OCI-LY1 (cell line): ENCODE measurements at regions not wholly inside any gene's neighbourhood (a gene's known extent, or its start where the extent isn't known, plus 50 kb on each side); places are given as distances from the start of the nearest gene placed in this dataset.

Experiments used
- H2AFZ ChIP-seq: fragments of 200-600 bp; sonication (generic), shearing (Covaris generic); 2 replicates; pipeline ENCODE4 v1.6.0; 2014; ENCODE audit warnings: antibody characterized with exemption, mild to moderate bottlenecking, low read length
- H3F3A ChIP-seq: fragments of 200-600 bp; sonication (generic), shearing (Covaris generic); 2 replicates; pipeline ENCODE4 v1.6.0; 2014; ENCODE audit warnings: mild to moderate bottlenecking, antibody characterized with exemption, low read length, moderate library complexity; ENCODE audit not compliant: insufficient read depth
- H3K27ac ChIP-seq: fragments of 200-600 bp; sonication (generic); 2 replicates; pipeline ENCODE4 v1.5.1; 2014; ENCODE audit warnings: low read length, mixed run types, mild to moderate bottlenecking, low read depth; ENCODE audit not compliant: poor library complexity, severe bottlenecking
- H3K27me3 ChIP-seq: fragments of 200-600 bp; sonication (generic); 2 replicates; pipeline ENCODE4 v1.6.0; 2014; ENCODE audit warnings: antibody characterized with exemption, mild to moderate bottlenecking, low read length, moderate library complexity; ENCODE audit not compliant: insufficient read depth
- H3K36me3 ChIP-seq: fragments of 200-600 bp; sonication (generic); 2 replicates; pipeline ENCODE4 v1.6.1; 2014; ENCODE audit warnings: mild to moderate bottlenecking, antibody characterized with exemption, low read length, moderate library complexity, mixed read lengths; ENCODE audit not compliant: insufficient read depth
- H3K4me1 ChIP-seq: fragments of 200-600 bp; sonication (generic); 2 replicates; pipeline ENCODE4 v1.5.1; 2014; ENCODE audit warnings: mild to moderate bottlenecking, low read length, moderate library complexity; ENCODE audit not compliant: insufficient read depth, severe bottlenecking
- H3K4me2 ChIP-seq: fragments of 200-600 bp; sonication (generic), shearing (Covaris generic); 2 replicates; pipeline ENCODE4 v1.6.1; 2014; ENCODE audit warnings: low read length
- H3K4me3 ChIP-seq: fragments of 200-600 bp; sonication (generic); 2 replicates; pipeline ENCODE4 v1.5.1; 2014; ENCODE audit warnings: low read length, low read depth, mild to moderate bottlenecking, mixed read lengths; ENCODE audit not compliant: poor library complexity, severe bottlenecking
- H3K79me2 ChIP-seq: fragments of 200-600 bp; shearing (Covaris generic); 2 replicates; pipeline ENCODE4 v1.6.1; 2016; ENCODE audit warnings: mixed run types, low read length, mixed read lengths; ENCODE audit not compliant: insufficient read depth
- H3K9ac ChIP-seq: fragments of 200-600 bp; sonication (generic), shearing (Covaris generic); 2 replicates; pipeline ENCODE4 v1.6.1; 2014; ENCODE audit warnings: mild to moderate bottlenecking, low read length, mixed read lengths
- H3K9me2 ChIP-seq: fragments of 200-600 bp; sonication (generic), shearing (Covaris generic); 2 replicates; pipeline ENCODE4 v1.6.1; 2014; ENCODE audit warnings: low read depth, mild to moderate bottlenecking, low read length, mixed read lengths
- H3K9me3 ChIP-seq: fragments of 200-600 bp; shearing (Covaris generic); 2 replicates; pipeline ENCODE4 v1.6.1; 2014; ENCODE audit warnings: low read length, mixed read lengths
- H4K20me1 ChIP-seq: fragments of 200-600 bp; sonication (generic), shearing (Covaris generic); 2 replicates; pipeline ENCODE4 v1.6.0; 2016; ENCODE audit warnings: mild to moderate bottlenecking, low read length; ENCODE audit not compliant: insufficient read depth
- CTCF ChIP-seq: fragments of 200-600 bp; sonication (generic), shearing (Covaris generic); IDR thresholded peaks from 2 replicates; pipeline ENCODE4 v1.5.1; 2017; ENCODE audit warnings: mild to moderate bottlenecking, antibody characterized with exemption, low read length, moderate library complexity, mixed read lengths
- EZH2 ChIP-seq: fragments of 200-600 bp; sonication (generic), shearing (Covaris generic); IDR thresholded peaks from 2 replicates; pipeline ENCODE4 v1.8.0; 2017; ENCODE audit warnings: borderline replicate concordance, mixed run types, mild to moderate bottlenecking, antibody characterized with exemption, low read length, moderate library complexity, mixed read lengths

- H3K9ac ChIP-seq = no peak overlapping the region
- H2AFZ ChIP-seq = no peak overlapping the region
- H3K9me2 ChIP-seq = no peaks in the 10 kb centered on the region
- no peaks in the 10 kb centered on the region for H3K9me3 ChIP-seq
- H3K4me3 ChIP-seq = no peak overlapping the region
- no peaks in the 10 kb centered on the region for H3F3A ChIP-seq
- H3K4me1 ChIP-seq = no peaks in the 10 kb centered on the region
- no peaks in the 10 kb centered on the region for H3K79me2 ChIP-seq
- no peak for TF ChIP-seq EZH2
- no peak for TF ChIP-seq CTCF
- no peak overlapping the region for H3K27ac ChIP-seq
- no peaks in the 10 kb centered on the region for H3K36me3 ChIP-seq
- no peaks in the 10 kb centered on the region for H4K20me1 ChIP-seq
- H3K4me2 ChIP-seq = no peak overlapping the region
- no peaks in the 10 kb centered on the region for H3K27me3 ChIP-seq
Observed at GRCh38 chr1:238115852-238116251, 225.1 kb upstream of the ZP4 start.

DNA sequence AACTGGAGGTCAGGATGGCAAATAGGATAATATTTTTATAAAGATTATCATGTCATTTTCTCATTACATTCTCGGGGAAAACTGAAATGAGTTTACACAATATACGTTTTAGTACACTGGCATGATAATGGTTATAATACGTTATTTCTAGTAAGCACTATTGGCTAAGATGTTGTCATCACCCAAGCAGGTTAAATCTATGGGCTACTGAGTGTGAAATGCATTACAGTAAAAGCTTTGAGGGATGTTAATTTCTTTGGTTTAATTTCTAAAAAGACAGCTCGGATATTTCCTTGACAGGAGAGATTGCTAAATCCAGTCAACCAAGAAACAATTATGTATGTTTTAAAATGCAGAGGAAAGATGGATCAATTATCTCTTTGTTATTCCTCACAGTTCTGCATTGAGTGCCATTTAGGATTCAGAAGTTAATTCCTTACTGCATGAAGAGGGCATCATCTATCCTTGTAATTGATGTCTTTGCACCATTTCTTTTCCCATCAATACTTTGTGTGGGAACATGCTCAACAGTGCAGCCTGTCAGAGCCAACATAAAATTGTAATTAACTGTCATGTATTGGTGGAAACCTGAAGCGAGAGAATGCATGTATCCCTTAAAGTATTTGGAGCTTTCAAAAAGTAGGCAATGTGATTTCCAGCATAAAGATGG lies 222.4 kb upstream of the ZP4 start:
- H3K36me3 ChIP-seq = no peaks in the 10 kb centered on the region

DNA sequence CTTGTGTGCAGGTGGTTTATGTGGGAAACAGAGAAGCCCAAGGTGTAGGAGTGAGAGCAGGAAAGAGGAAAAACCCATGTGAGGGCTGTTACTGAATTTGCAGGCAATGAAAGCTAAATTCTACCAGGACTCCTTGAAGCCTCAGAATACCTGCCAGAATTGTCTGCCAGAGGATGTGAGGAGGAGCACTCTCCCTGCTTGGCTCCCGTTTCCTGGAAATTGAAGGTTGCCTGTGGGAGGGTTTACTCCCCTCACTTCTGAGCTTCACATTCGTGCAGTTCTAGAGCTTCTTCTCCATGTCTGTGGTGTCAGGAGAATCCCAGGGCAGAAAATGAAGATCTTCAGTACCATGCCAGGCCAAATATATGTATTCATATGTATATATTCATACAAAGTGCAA lies 220.8 kb upstream of the ZP4 start:
- no peaks in the 10 kb centered on the region for H3F3A ChIP-seq
- no peaks in the 10 kb centered on the region for H3K4me1 ChIP-seq
- TF ChIP-seq EZH2 (no peak), CTCF (no peak)
- H3K9ac ChIP-seq = no peak overlapping the region
- H3K4me2 ChIP-seq = no peak overlapping the region
- H4K20me1 ChIP-seq = no peaks in the 10 kb centered on the region
- no peak overlapping the region for H3K4me3 ChIP-seq
- no peak overlapping the region for H2AFZ ChIP-seq
- H3K27ac ChIP-seq = no peak overlapping the region
- no peaks in the 10 kb centered on the region for H3K36me3 ChIP-seq
- H3K27me3 ChIP-seq = no peaks in the 10 kb centered on the region
- no peaks in the 10 kb centered on the region for H3K9me2 ChIP-seq
- H3K79me2 ChIP-seq = no peaks in the 10 kb centered on the region
- H3K9me3 ChIP-seq = no peaks in the 10 kb centered on the region

More for the DNA sequence above, 222.4 kb upstream of the ZP4 start:
- no peaks in the 10 kb centered on the region for H3F3A ChIP-seq
- no peaks in the 10 kb centered on the region for H3K4me1 ChIP-seq
- H3K9me2 ChIP-seq = no peaks in the 10 kb centered on the region
- no peak overlapping the region for H2AFZ ChIP-seq
- no peaks in the 10 kb centered on the region for H3K9me3 ChIP-seq
- H3K9ac ChIP-seq = no peak overlapping the region
- no peaks in the 10 kb centered on the region for H4K20me1 ChIP-seq
- no peak overlapping the region for H3K4me3 ChIP-seq
- no peak for TF ChIP-seq EZH2
- no peak for TF ChIP-seq CTCF
- no peaks in the 10 kb centered on the region for H3K79me2 ChIP-seq
- H3K27me3 ChIP-seq = no peaks in the 10 kb centered on the region
- H3K4me2 ChIP-seq = no peak overlapping the region
- no peak overlapping the region for H3K27ac ChIP-seq
